ENCODE measurements at regions not wholly inside any gene's neighbourhood (a gene's known extent, or its start where the extent isn't known, plus 50 kb on each side); places are given as distances from the start of the nearest gene placed in this dataset.

GRCh38 chr11:103842795-103843194 is 193.6 kb upstream of the DDI1 start (continued):
- TF ChIP-seq CREM (IDR thresholded peaks at IDR 0.05) (no peak), CREM (CRISPR knock-in tag; IDR thresholded peaks at IDR 0.05) (no peak), ZNF652 (CRISPR knock-in tag; IDR thresholded peaks at IDR 0.05; ENCODE audit: borderline replicate concordance, low read depth) (no peak), ERF (CRISPR knock-in tag; IDR thresholded peaks at IDR 0.05) (no peak), NFKBIZ (CRISPR knock-in tag; IDR thresholded peaks at IDR 0.05) (no peak), ZKSCAN5 (CRISPR knock-in tag; IDR thresholded peaks at IDR 0.05) (no peak), ZNF574 (CRISPR knock-in tag; IDR thresholded peaks at IDR 0.05) (no peak), KAT8 (CRISPR knock-in tag; IDR thresholded peaks at IDR 0.05) (no peak), CAMTA2 (CRISPR knock-in tag; IDR thresholded peaks at IDR 0.05; ENCODE audit: borderline replicate concordance) (no peak)

- Histone ChIP-seq H3K27ac (ENCODE audit: extremely low read length, insufficient read depth, low read length) (no peak overlapping the region), H4K20me1 (ENCODE audit: insufficient read depth, low read length) (no peaks in the 10 kb centered on the region), H3K9me3 (ENCODE audit: low read length) (0 out of 2 replicates have a peak, but pooled peaks cover 19% of the 10 kb centered on the region), H3K4me1 (ENCODE audit: insufficient read depth, low read length) (no peaks in the 10 kb centered on the region), H3K9ac (ENCODE audit: insufficient read depth, low read depth, low read length) (no peak overlapping the region), H3K79me2 (ENCODE audit: insufficient read depth, low read length) (no peaks in the 10 kb centered on the region), H3K4me2 (ENCODE audit: low read depth, low read length) (no peak overlapping the region), H3K36me3 (replicated peaks in 1 of 2; ENCODE audit: control insufficient read depth in 1 of 2, insufficient read depth in 2 of 2, low read length in 2 of 2) (no peaks in the 10 kb centered on the region), H2AFZ (ENCODE audit: low read length) (no peak overlapping the region), H3K4me3 (replicated peaks in 1 of 3; ENCODE audit: insufficient read depth in 1 of 3, low read depth in 2 of 3, low read length in 3 of 3) (no peak overlapping the region), H3K27me3 (ENCODE audit: control insufficient read depth in 1 of 2, insufficient read depth in 2 of 2, low read length in 2 of 2) (no peaks in the 10 kb centered on the region)
- no peak for ATAC-seq
- ChIA-PET CTCF (ENCODE audit: low intra/inter-chr PET ratio, low total read pairs) (no interaction called here), POLR2A (no interaction called here)
- intact Hi-C loops (cut with micrococcal nuclease; ENCODE audit: unreplicated experiment) (no loop called here), in situ Hi-C loops (cut with HindIII; ENCODE audit: extremely low pct_ligation_motif_present, low pct_unique_long_range_greater_than_20kb) (no loop called here)
- 12% methylated on average over 7 of the region's 7 CpGs for WGBS (ENCODE audit: low lambda C conversion rate)
- TF ChIP-seq ZNF460 (CRISPR knock-in tag; IDR thresholded peaks at IDR 0.05; ENCODE audit: borderline replicate concordance) (no peak), THAP8 (CRISPR knock-in tag; IDR thresholded peaks at IDR 0.05; ENCODE audit: borderline replicate concordance) (no peak), ETS1 (CRISPR knock-in tag; IDR thresholded peaks at IDR 0.05) (no peak), ZNF296 (CRISPR knock-in tag; conservative IDR thresholded peaks at IDR 0.05) (no peak), ZNF292 (CRISPR knock-in tag; IDR thresholded peaks at IDR 0.05; ENCODE audit: borderline replicate concordance, low read depth) (no peak), ZNF784 (CRISPR knock-in tag; IDR thresholded peaks at IDR 0.05; ENCODE audit: borderline replicate concordance) (no peak), EP300 (IDR thresholded peaks at IDR 0.05; ENCODE audit: low read depth in 2 of 2, low read length in 2 of 2) (no peak), EP300 (CRISPR knock-in tag; IDR thresholded peaks at IDR 0.05; ENCODE audit: borderline replicate concordance) (no peak), AGO2 (optimal IDR thresholded peaks at IDR 0.05; ENCODE audit: low read depth, low read length) (no peak)
- DNase-seq (ENCODE audit: low spot score), result no peak
- BruUV-seq (replicated peaks), result no TSS peak
- FAIRE-seq, result no peak
Measured at GRCh38 chr11:103844327-103845215, 191.9 kb upstream of the DDI1 start.

Data from HepG2 (cell line).